ENCODE measurements at regions not wholly inside any gene's neighbourhood (a gene's known extent, or its start where the extent isn't known, plus 50 kb on each side); places are given as distances from the start of the nearest gene placed in this dataset.
"Not testable (repeated sequence)": the region's sequence is repeated elsewhere in the genome, so short reads cannot be mapped to it uniquely, and the experiment has no call there.

DNA sequence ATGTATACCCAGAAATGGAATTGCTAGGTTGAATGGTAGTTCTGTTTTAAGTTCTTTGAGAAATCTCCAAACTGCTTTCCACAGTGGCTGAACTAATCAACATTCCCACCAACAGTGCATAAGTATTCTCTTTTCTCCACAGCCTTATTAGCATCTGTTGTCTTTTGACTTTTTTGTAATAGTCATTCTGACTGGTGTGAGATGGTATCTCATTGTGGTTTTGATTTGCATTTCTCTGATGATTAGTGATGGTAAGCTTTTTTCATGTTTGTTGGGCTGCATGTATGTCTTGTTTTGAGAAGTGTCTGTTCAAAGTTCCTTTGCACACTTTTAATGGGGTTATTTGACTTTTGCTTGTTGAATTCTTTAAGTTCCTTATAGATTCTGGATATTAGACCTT is 52.4 kb upstream of the EHHADH start:
- DNase-seq: not testable (repeated sequence)

- no peak for DNase-seq
These were observed 53.0 kb upstream of the EHHADH start for GRCh38 chr3:185306847-185307246.

DNA sequence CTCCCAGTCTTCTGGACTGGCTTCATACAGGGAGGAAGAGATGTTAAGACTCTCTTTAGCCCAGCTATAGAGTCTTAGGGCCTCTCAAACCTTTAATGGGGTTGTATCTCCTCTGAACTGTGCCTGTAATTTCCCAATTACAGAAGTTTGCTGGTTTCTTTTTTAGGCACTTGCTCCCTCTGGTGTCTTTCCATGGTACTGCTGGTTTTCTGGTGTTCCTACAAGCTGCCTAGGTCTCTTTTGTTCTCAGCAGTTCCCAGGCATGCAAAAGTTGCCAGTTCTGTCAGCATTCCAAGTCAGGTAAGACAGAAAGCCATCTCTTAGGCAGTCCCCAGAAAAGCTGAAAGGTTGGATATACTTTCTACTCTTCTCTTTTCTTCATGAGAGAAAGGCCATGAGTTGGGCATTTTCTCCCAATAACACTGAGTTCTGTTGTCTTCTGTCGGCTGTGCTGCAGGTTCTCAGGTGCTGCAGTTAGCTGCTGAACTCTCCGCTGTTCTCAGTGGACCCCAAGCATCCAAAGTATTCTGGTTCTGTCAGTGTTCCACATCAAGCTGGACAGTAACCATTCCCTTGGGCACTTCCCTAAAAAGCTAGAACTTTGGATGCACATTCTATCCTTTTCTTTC is 54.4 kb upstream of the EHHADH start:
- peak; percentile 67 for DNase-seq

- DNase-seq: no peak
These were observed 53.6 kb upstream of the MAP3K13 start for GRCh38 chr3:185309302-185309701.

DNA sequence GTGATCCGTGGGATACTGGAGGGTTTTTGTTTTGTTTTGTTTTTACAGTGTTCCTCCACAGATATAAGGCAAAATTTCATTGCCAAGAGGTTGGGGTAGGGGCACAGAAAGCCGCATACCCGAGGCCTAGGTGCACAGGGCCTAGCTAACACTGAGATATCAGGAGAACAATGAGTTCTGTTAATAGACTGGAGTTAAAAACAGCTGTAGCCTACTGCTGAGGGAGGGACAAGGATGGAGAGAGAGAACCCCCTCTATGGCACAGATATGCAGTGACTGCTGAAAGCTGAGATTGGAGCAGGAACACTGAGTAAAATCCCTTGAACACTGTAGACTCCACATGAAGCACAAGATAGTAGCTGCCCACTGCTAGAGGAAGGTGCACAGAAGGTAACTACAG is 53.1 kb upstream of the MAP3K13 start:
- no peak for DNase-seq

DNA sequence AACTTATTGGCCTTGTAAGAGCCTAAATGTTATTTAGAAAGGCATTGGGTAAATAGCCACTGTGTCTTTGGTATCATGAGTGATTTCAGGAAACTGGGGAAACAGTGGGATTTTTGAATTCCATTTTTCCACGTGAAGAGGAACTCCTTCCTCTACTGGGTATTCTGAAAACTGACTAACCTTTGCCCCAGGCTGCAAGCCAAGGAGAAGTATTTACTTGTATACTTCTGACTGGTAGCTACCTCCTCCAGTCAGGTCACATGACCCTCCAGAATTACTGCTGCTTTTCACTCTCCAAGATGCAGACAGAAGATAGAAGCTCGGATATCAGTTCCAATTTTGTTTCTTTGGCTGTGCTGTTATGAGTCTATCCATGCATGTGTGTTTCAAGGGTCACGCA is 50.9 kb upstream of the MAP3K13 start:
- DNase-seq: no peak
